ENCODE measurements at regions not wholly inside any gene's neighbourhood (a gene's known extent, or its start where the extent isn't known, plus 50 kb on each side); places are given as distances from the start of the nearest gene placed in this dataset.

DNA sequence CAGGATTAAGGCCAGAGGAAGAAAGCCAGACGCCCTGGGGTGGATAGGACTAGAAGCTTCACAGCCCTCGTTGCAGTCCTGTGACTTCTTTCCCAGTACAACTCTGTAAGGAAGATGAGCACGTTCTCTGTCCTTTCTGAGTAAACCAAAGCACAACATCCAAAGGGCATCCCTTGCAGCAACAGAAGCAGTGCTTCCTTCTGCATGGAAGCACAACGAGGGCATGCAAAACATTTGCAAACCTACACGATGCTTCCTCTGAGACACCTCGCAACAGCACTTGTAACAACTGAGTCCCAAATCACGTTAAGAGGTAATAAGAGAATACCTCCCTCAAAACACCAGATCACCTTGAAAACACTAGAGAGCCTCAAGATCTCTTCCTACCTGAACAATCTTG lies 335.7 kb upstream of the RASGEF1B start:
- no peak overlapping the region for H3K9ac ChIP-seq (ENCODE audit: insufficient read depth, low read length)
- H2AFZ ChIP-seq (ENCODE audit: low read length): no peak overlapping the region
- H3K4me3 ChIP-seq (replicated peaks in 1 of 4; ENCODE audit: control extremely low read depth in 1 of 4, insufficient read depth in 1 of 4, low read depth in 3 of 4, low read length in 4 of 4): no peak overlapping the region
- no peak for DNase-seq (ENCODE audit: low read depth in 2 of 2)
- H3K4me1 ChIP-seq (ENCODE audit: control insufficient read depth, extremely low read depth, insufficient read depth, low read length): no peaks in the 10 kb centered on the region
- H3K9me3 ChIP-seq (ENCODE audit: control insufficient read depth, insufficient read depth, low read depth, low read length): no peaks in the 10 kb centered on the region
- H4K20me1 ChIP-seq (ENCODE audit: control insufficient read depth, extremely low read depth, insufficient read depth, low read length): no peaks in the 10 kb centered on the region
- H3K79me2 ChIP-seq (ENCODE audit: control insufficient read depth, insufficient read depth, low read length): no peaks in the 10 kb centered on the region
- no peak overlapping the region for H3K4me2 ChIP-seq (ENCODE audit: extremely low read depth, insufficient read depth, low read length)
- no peak overlapping the region for H3K27ac ChIP-seq (ENCODE audit: insufficient read depth, low read length)
- no peaks in the 10 kb centered on the region for H3K36me3 ChIP-seq (ENCODE audit: control insufficient read depth, insufficient read depth, low read length)
- H3K27me3 ChIP-seq (ENCODE audit: control insufficient read depth, insufficient read depth, low read length): no peaks in the 10 kb centered on the region
- TF ChIP-seq, protein P1, sequence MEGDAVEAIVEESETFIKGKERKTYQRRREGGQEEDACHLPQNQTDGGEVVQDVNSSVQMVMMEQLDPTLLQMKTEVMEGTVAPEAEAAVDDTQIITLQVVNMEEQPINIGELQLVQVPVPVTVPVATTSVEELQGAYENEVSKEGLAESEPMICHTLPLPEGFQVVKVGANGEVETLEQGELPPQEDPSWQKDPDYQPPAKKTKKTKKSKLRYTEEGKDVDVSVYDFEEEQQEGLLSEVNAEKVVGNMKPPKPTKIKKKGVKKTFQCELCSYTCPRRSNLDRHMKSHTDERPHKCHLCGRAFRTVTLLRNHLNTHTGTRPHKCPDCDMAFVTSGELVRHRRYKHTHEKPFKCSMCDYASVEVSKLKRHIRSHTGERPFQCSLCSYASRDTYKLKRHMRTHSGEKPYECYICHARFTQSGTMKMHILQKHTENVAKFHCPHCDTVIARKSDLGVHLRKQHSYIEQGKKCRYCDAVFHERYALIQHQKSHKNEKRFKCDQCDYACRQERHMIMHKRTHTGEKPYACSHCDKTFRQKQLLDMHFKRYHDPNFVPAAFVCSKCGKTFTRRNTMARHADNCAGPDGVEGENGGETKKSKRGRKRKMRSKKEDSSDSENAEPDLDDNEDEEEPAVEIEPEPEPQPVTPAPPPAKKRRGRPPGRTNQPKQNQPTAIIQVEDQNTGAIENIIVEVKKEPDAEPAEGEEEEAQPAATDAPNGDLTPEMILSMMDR (conservative IDR thresholded peaks at IDR 0.05 in 1 of 2, IDR thresholded peaks at IDR 0.05 in 1 of 2; ENCODE audit: low read depth in 1 of 2, low read length in 2 of 2): no peak
- no peak for TF ChIP-seq EZH2 (IDR thresholded peaks at IDR 0.05; ENCODE audit: low read length, missing control alignments)

DNA sequence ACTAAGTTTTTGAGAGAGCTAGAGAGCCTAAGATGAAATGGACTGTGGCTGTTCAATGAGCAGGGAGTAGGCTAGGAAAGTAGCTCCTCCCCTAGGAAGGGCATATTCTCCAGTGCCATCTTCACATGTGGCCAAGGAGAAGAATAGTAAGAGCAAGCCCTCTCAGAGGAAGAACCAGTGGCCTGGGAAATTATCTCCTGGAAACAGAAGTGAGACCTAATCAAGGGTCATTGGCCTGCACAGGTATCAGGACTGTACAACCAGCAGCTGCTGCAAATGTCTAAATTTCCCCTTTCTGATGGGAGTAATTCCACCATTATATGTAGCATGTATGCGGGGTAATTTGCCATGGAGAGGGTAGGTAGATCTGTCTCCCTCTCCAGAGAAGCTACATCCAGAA lies 334.8 kb upstream of the RASGEF1B start:
- Histone ChIP-seq H3K4me1 (ENCODE audit: control insufficient read depth, extremely low read depth, insufficient read depth, low read length) (no peaks in the 10 kb centered on the region), H3K27ac (ENCODE audit: insufficient read depth, low read length) (no peak overlapping the region), H3K36me3 (ENCODE audit: control insufficient read depth, insufficient read depth, low read length) (no peaks in the 10 kb centered on the region), H3K27me3 (ENCODE audit: control insufficient read depth, insufficient read depth, low read length) (no peaks in the 10 kb centered on the region), H3K9ac (ENCODE audit: insufficient read depth, low read length) (no peak overlapping the region), H3K4me3 (replicated peaks in 1 of 4; ENCODE audit: control extremely low read depth in 1 of 4, insufficient read depth in 1 of 4, low read depth in 3 of 4, low read length in 4 of 4) (no peak overlapping the region), H3K79me2 (ENCODE audit: control insufficient read depth, insufficient read depth, low read length) (no peaks in the 10 kb centered on the region), H3K9me3 (ENCODE audit: control insufficient read depth, insufficient read depth, low read depth, low read length) (no peaks in the 10 kb centered on the region), H3K4me2 (ENCODE audit: extremely low read depth, insufficient read depth, low read length) (no peak overlapping the region), H2AFZ (ENCODE audit: low read length) (no peak overlapping the region), H4K20me1 (ENCODE audit: control insufficient read depth, extremely low read depth, insufficient read depth, low read length) (no peaks in the 10 kb centered on the region)
- DNase-seq (ENCODE audit: low read depth in 2 of 2): no peak
- no peak for TF ChIP-seq EZH2 (IDR thresholded peaks at IDR 0.05; ENCODE audit: low read length, missing control alignments)
- TF ChIP-seq, protein P1 (conservative IDR thresholded peaks at IDR 0.05 in 1 of 2, IDR thresholded peaks at IDR 0.05 in 1 of 2; ENCODE audit: low read depth in 1 of 2, low read length in 2 of 2): no peak

DNA sequence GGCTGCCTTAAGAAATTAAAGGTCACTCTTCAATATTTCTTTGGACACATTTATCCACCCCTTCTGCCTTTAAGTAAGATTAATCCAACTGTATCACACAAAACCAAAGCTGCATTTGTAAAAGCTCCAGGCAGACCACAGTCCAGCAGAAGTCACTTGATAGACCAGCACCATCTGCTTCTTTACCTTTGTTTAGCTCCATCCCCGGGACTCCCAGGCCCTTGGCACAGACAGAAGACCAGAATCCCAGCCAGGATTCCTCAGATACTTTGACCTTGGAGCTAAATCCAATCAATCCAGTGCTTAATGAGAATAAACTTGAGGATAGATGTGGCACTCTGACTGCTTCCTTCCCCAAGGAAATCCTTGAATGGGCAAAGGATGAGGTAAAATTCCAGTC lies 333.1 kb upstream of the RASGEF1B start:
- Histone ChIP-seq H3K79me2 (ENCODE audit: control insufficient read depth, insufficient read depth, low read length) (no peaks in the 10 kb centered on the region), H3K27ac (ENCODE audit: insufficient read depth, low read length) (no peak overlapping the region), H3K9me3 (ENCODE audit: control insufficient read depth, insufficient read depth, low read depth, low read length) (no peaks in the 10 kb centered on the region), H3K4me3 (replicated peaks in 1 of 4; ENCODE audit: control extremely low read depth in 1 of 4, insufficient read depth in 1 of 4, low read depth in 3 of 4, low read length in 4 of 4) (no peak overlapping the region), H3K4me2 (ENCODE audit: extremely low read depth, insufficient read depth, low read length) (no peak overlapping the region), H2AFZ (ENCODE audit: low read length) (no peak overlapping the region), H3K9ac (ENCODE audit: insufficient read depth, low read length) (no peak overlapping the region), H3K36me3 (ENCODE audit: control insufficient read depth, insufficient read depth, low read length) (no peaks in the 10 kb centered on the region), H3K4me1 (ENCODE audit: control insufficient read depth, extremely low read depth, insufficient read depth, low read length) (no peaks in the 10 kb centered on the region), H4K20me1 (ENCODE audit: control insufficient read depth, extremely low read depth, insufficient read depth, low read length) (no peaks in the 10 kb centered on the region), H3K27me3 (ENCODE audit: control insufficient read depth, insufficient read depth, low read length) (no peaks in the 10 kb centered on the region)
- no peak for TF ChIP-seq EZH2 (IDR thresholded peaks at IDR 0.05; ENCODE audit: low read length, missing control alignments)
- TF ChIP-seq, protein P1 (conservative IDR thresholded peaks at IDR 0.05 in 1 of 2, IDR thresholded peaks at IDR 0.05 in 1 of 2; ENCODE audit: low read depth in 1 of 2, low read length in 2 of 2): no peak
- DNase-seq (ENCODE audit: low read depth in 2 of 2): no peak
